Mesothelial cell of epicardium (in vitro differentiated cells): ENCODE measurements at regions not wholly inside any gene's neighbourhood (a gene's known extent, or its start where the extent isn't known, plus 50 kb on each side); places are given as distances from the start of the nearest gene placed in this dataset.

Source experiments
- DNase-seq, 2 experiments: peaks; one replicate each; pipeline ENCODE4 v3.0.0; 2021; ENCODE audit warnings: low spot score in 2 of 2; ENCODE audit not compliant: unreplicated experiment in 2 of 2
- H3K27ac Mint-ChIP-seq: 2 replicates; pipeline ENCODE4 v1.8.0; 2021; ENCODE audit warnings: mixed read lengths
- H3K27me3 Mint-ChIP-seq: 2 replicates; pipeline ENCODE4 v1.8.0; 2021; ENCODE audit warnings: low read depth, mixed read lengths
- H3K36me3 Mint-ChIP-seq: 2 replicates; pipeline ENCODE4 v1.8.0; 2021; ENCODE audit warnings: mixed read lengths
- H3K4me1 Mint-ChIP-seq: 2 replicates; pipeline ENCODE4 v1.8.0; 2021; ENCODE audit warnings: mixed read lengths
- H3K4me3 Mint-ChIP-seq: 2 replicates; pipeline ENCODE4 v1.8.0; 2021; ENCODE audit warnings: mild to moderate bottlenecking, moderate library complexity, mixed read lengths
- H3K9me3 Mint-ChIP-seq: 2 replicates; pipeline ENCODE4 v1.8.0; 2021; ENCODE audit warnings: mixed read lengths
- TF ChIP-seq, protein P1 (sequence below): fragments of 200-600 bp; sonication (generic); IDR thresholded peaks from one replicate; pipeline ENCODE4 v1.5.0; 2021; ENCODE audit warnings: antibody characterized with exemption; ENCODE audit not compliant: unreplicated experiment

DNA sequence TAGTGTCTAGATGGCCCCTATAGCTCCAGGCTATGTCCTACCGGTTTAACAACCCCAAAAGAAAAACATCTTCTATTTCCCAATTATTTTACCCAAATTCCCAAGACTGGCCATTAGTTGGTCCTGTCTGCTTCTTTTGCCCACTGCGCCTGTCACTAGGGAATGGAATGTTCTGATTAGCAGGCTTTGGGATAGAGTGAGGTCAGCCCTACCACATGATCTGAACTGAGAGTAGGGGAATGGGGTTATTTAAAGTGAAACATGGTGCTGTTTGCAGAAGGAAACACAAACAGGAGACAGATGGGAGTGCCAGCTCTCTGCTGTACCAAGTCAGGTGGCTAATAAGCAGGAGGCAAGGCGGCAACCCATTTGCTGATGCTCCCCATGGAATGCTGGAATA lies 635.6 kb upstream of the CFAP20DC start:
- Mint-ChIP-seq H3K9me3 (no peaks in the 10 kb centered on the region), H3K4me1 (no peaks in the 10 kb centered on the region), H3K27me3 (peaks cover 14% of the 10 kb centered on the region), H3K36me3 (no peaks in the 10 kb centered on the region), H3K27ac (no peak overlapping the region), H3K4me3 (no peak overlapping the region)
- TF ChIP-seq, protein P1, sequence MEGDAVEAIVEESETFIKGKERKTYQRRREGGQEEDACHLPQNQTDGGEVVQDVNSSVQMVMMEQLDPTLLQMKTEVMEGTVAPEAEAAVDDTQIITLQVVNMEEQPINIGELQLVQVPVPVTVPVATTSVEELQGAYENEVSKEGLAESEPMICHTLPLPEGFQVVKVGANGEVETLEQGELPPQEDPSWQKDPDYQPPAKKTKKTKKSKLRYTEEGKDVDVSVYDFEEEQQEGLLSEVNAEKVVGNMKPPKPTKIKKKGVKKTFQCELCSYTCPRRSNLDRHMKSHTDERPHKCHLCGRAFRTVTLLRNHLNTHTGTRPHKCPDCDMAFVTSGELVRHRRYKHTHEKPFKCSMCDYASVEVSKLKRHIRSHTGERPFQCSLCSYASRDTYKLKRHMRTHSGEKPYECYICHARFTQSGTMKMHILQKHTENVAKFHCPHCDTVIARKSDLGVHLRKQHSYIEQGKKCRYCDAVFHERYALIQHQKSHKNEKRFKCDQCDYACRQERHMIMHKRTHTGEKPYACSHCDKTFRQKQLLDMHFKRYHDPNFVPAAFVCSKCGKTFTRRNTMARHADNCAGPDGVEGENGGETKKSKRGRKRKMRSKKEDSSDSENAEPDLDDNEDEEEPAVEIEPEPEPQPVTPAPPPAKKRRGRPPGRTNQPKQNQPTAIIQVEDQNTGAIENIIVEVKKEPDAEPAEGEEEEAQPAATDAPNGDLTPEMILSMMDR: no peak
- DNase-seq: no peak

DNA sequence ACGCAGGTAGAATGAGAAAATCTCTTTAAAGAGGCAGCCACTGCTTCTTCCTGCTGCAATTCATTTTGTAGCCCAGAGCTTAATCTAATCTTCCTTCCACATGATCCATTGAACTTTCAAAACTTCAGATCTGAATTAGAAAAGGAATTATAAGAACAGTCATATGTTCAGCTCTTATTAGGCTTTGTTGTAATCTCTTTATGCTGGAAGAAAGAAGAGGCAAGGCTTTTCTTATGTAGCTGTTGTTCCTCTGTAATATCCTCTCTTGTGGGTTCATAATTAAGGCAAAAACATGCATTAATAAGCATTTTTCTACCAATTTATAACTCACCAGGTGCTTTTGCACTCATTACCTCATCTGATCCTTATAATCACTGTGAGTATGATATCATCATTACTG lies 634.9 kb upstream of the CFAP20DC start:
- no peak overlapping the region for H3K4me3 Mint-ChIP-seq

DNA sequence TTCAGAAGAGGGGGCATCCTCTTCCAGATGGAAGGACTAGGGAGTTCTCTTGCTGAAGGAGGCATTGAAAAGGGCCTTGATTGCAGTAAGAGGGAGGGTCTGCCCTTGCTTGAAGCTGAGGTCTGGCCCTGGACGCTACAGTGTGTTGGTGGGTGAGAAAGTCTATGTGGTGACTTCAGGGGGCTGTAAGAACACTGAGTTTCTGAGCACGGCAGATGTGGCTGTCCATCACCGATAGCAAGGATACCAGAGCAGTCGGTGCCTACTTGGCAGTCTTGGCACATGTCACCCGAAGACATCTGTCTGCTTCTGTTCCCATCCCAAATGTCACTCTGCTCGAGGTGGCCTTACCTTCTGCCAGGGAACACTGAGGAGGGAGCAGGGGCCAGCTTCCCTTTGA lies 631.1 kb upstream of the CFAP20DC start:
- no peak for DNase-seq
- Mint-ChIP-seq H3K36me3 (no peaks in the 10 kb centered on the region), H3K27ac (no peak overlapping the region), H3K4me1 (peaks cover 10% of the 10 kb centered on the region), H3K4me3 (no peak overlapping the region), H3K27me3 (peaks cover 12% of the 10 kb centered on the region), H3K9me3 (no peaks in the 10 kb centered on the region)
- TF ChIP-seq, protein P1: no peak

More for the DNA sequence above, 634.9 kb upstream of the CFAP20DC start:
- DNase-seq: no peak
- no peaks in the 10 kb centered on the region for H3K9me3 Mint-ChIP-seq
- no peaks in the 10 kb centered on the region for H3K36me3 Mint-ChIP-seq
- no peak overlapping the region for H3K27ac Mint-ChIP-seq
- TF ChIP-seq, protein P1: no peak
- H3K27me3 Mint-ChIP-seq: peaks cover 12% of the 10 kb centered on the region
- no peaks in the 10 kb centered on the region for H3K4me1 Mint-ChIP-seq

DNA sequence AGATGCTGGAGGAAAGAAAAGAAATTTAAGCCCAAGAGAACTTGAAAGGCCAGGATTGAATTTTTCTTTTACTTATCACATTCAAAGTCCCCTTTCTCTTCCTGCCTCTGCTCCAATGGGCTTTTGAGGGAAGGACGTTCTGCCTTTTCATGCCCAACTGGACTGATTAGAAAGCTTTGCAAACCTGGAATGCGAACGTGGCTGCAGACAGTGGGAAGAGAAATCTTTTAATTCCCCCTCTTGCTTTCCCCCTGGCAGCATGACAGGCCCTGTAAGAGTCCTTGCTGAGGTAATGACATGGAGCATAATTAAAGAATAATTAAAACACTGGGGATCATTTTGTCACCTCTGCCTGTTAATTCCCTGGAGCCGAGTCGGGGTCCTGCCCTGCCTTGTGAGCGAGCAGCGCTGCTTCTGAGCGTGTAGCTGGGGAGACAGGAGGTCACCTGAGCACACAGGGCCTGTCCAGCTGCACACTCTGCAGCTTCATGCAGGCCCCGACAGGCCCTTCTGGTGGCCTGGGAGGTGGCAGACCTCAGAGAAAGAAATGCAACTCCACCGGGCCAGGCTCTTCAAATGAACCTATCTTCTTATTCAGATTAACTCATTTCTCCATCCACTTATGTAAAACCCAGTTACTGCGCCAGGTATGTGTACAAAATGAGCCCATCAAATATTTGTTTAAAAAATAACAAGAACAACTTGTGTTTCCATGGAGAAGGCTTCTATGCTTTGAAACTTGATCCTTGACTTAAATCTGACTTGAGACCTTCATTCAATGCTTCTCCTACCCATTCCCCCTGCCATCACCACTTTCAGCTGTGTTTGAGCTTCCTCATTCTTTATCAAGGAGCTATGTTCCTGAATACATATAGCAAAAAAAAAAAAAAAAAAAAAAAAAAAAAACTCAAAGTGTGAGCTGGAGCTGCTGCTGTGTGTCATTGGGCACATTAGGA lies 628.2 kb upstream of the CFAP20DC start:
- Mint-ChIP-seq H3K27me3 (peaks cover 15% of the 10 kb centered on the region), H3K4me1 (peaks cover 10% of the 10 kb centered on the region), H3K9me3 (no peaks in the 10 kb centered on the region), H3K27ac (peak overlapping the region; percentile 18), H3K36me3 (no peaks in the 10 kb centered on the region), H3K4me3 (no peak overlapping the region)
- DNase-seq: no peak
- TF ChIP-seq, protein P1: no peak

DNA sequence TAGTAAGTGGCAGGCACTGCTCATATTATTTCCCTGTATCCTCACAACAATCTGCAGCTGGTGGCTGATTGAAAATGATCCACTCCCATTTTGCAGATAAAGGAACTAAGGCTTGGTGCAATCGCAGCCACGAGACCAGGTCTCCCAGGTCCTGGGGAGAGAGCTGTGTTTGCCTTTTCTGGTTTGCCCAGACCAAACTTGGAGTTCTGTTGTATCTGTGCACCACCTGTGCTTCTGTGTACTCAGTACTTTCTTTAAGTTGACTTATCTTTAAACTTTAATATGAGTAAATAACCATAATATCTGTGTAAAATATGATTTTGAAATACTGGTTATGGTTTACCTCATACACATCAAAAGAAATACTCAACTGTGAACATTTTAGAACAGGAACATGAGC lies 625.7 kb upstream of the CFAP20DC start:
- Mint-ChIP-seq H3K4me1 (peaks cover 10% of the 10 kb centered on the region), H3K36me3 (no peaks in the 10 kb centered on the region), H3K27ac (no peak overlapping the region), H3K4me3 (no peak overlapping the region), H3K9me3 (no peaks in the 10 kb centered on the region), H3K27me3 (peaks cover 13% of the 10 kb centered on the region)
- no peak for DNase-seq
- TF ChIP-seq, protein P1: no peak
